Neuronal stem cell (in vitro differentiated cells): ENCODE measurements at regions not wholly inside any gene's neighbourhood (a gene's known extent, or its start where the extent isn't known, plus 50 kb on each side); places are given as distances from the start of the nearest gene placed in this dataset.

Experiments
- DNase-seq: peaks from one replicate; pipeline ENCODE4 v3.0.0-alpha.2; 2013; ENCODE audit warnings: low spot score
- H2AFZ ChIP-seq: one replicate; pipeline ENCODE4 v1.6.1; 2013; ENCODE audit warnings: mild to moderate bottlenecking, low read length, inconsistent platforms
- H2AK5ac ChIP-seq: 2 replicates; pipeline ENCODE4 v1.6.1; 2013; ENCODE audit warnings: low read depth, mild to moderate bottlenecking, inconsistent platforms, low read length, moderate library complexity, mixed read lengths
- H2BK120ac ChIP-seq: 2 replicates; pipeline ENCODE4 v1.6.1; 2013; ENCODE audit warnings: low read depth, mild to moderate bottlenecking, inconsistent platforms, low read length, moderate library complexity, mixed read lengths
- H2BK12ac ChIP-seq: one replicate; pipeline ENCODE4 v1.6.1; 2013; ENCODE audit warnings: low read length, inconsistent platforms
- H2BK15ac ChIP-seq: 2 replicates; pipeline ENCODE4 v1.6.1; 2013; ENCODE audit warnings: mild to moderate bottlenecking, low read length, inconsistent platforms, mixed read lengths
- H2BK5ac ChIP-seq: one replicate; pipeline ENCODE4 v1.6.1; 2013; ENCODE audit warnings: inconsistent platforms, mild to moderate bottlenecking, low read length, moderate library complexity
- H3K14ac ChIP-seq: one replicate; pipeline ENCODE4 v1.6.1; 2013; ENCODE audit warnings: low read length, inconsistent platforms
- H3K18ac ChIP-seq: 2 replicates; pipeline ENCODE4 v1.6.1; 2013; ENCODE audit warnings: low read length, inconsistent platforms
- H3K23ac ChIP-seq: 2 replicates; pipeline ENCODE4 v1.6.1; 2013; ENCODE audit warnings: low read depth, mild to moderate bottlenecking, mixed read lengths, low read length, inconsistent platforms; ENCODE audit not compliant: poor library complexity
- H3K27ac ChIP-seq: replicated peaks from 3 replicates; pipeline ENCODE4 v1.5.1; 2013; ENCODE audit warnings: low read length, inconsistent platforms
- H3K27me3 ChIP-seq, 3 experiments: 2 replicates each; pipeline ENCODE4 v1.6.1; 2013; ENCODE audit warnings: low read length in 3 of 3, mild to moderate bottlenecking in 2 of 3, inconsistent platforms in 1 of 3, low read depth in 1 of 3, mixed read lengths in 1 of 3, moderate library complexity in 1 of 3; ENCODE audit not compliant: control insufficient read depth in 3 of 3, insufficient read depth in 3 of 3
- H3K36me3 ChIP-seq, 2 donors: replicated peaks in 1 of 2; 2 replicates each; pipeline ENCODE4 v1.6.1; 2013; ENCODE audit warnings: low read length in 2 of 2; ENCODE audit not compliant: control insufficient read depth in 2 of 2, insufficient read depth in 2 of 2
- H3K4ac ChIP-seq: 2 replicates; pipeline ENCODE4 v1.6.1; 2013; ENCODE audit warnings: inconsistent platforms, mild to moderate bottlenecking, low read length, moderate library complexity
- H3K4me1 ChIP-seq, 2 donors: 1 replicate in 1 of 2; 2 replicates in 1 of 2; pipeline ENCODE4 v1.6.1; 2013; ENCODE audit warnings: low read length in 2 of 2, low read depth in 1 of 2; ENCODE audit not compliant: control insufficient read depth in 2 of 2, insufficient read depth in 1 of 2
- H3K4me2 ChIP-seq: one replicate; pipeline ENCODE4 v1.6.1; 2013; ENCODE audit warnings: mild to moderate bottlenecking, low read length, inconsistent platforms; ENCODE audit not compliant: insufficient read depth, poor library complexity, severe bottlenecking
- H3K4me3 ChIP-seq, 2 donors: 2 replicates each; pipeline ENCODE4 v1.5.1; 2013; ENCODE audit warnings: low read length in 2 of 2, mild to moderate bottlenecking in 2 of 2, inconsistent platforms in 1 of 2, moderate library complexity in 1 of 2
- H3K79me1 ChIP-seq: one replicate; pipeline ENCODE4 v1.6.1; 2013; ENCODE audit warnings: low read depth, mild to moderate bottlenecking, inconsistent platforms, low read length, moderate library complexity
- H3K9ac ChIP-seq: one replicate; pipeline ENCODE4 v1.6.1; 2013; ENCODE audit warnings: mild to moderate bottlenecking, low read depth, low read length, inconsistent platforms; ENCODE audit not compliant: poor library complexity
- H3K9me3 ChIP-seq, 2 donors: replicated peaks in 1 of 2; 2 replicates each; pipeline versions ENCODE3 to v1.6.1; 2013; ENCODE audit warnings: low read length in 2 of 2, mild to moderate bottlenecking in 2 of 2, inconsistent platforms in 1 of 2, low read depth in 1 of 2, mixed read lengths in 1 of 2, moderate library complexity in 1 of 2; ENCODE audit not compliant: control insufficient read depth in 2 of 2, insufficient read depth in 1 of 2
- H4K8ac ChIP-seq: one replicate; pipeline ENCODE4 v1.6.1; 2013; ENCODE audit warnings: low read depth, mild to moderate bottlenecking, inconsistent platforms, low read length, moderate library complexity
- H4K91ac ChIP-seq: one replicate; pipeline ENCODE4 v1.6.1; 2013; ENCODE audit warnings: low read length, low read depth, mild to moderate bottlenecking, inconsistent platforms; ENCODE audit not compliant: poor library complexity
- WGBS, 2 donors: extraction: QIAGEN DNeasy Blood & Tissue Kit; methylation state at CpG; one replicate each; pipeline ENCODE4 v1.1.7; 2013; ENCODE audit warnings: missing lambda C conversion rate in 2 of 2, mixed read lengths in 1 of 2; ENCODE audit not compliant: insufficient read length in 2 of 2, insufficient replicate concordance in 1 of 2; ENCODE audit errors: extremely low coverage in 2 of 2; 5-methylcytosine and 5-hydroxymethylcytosine counted together

DNA sequence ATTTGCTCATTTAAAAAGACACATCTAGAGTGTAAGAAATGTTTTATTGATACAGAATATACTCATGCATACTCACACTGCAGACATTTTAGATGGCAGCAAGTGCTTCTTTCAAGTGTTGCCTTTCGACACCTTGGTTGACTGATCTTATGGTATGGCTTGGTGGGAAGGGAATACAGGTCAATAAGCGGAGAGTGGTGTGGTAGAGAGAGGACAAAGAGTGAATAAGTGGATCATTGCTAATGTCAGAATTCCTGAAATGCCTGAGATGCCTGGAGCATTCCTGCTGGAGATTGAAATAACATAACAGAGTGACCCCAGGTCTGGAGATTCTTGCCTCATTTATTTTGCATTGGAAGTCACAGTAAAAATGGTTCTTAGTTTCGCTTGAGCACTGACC is 76.7 kb downstream of the RND3 start:
- no CpG with 5 or more reads among the region's 3 CpGs for WGBS, 2 donors
- DNase-seq, result peak; percentile 67
- H3K4ac ChIP-seq, result no peak overlapping the region

DNA sequence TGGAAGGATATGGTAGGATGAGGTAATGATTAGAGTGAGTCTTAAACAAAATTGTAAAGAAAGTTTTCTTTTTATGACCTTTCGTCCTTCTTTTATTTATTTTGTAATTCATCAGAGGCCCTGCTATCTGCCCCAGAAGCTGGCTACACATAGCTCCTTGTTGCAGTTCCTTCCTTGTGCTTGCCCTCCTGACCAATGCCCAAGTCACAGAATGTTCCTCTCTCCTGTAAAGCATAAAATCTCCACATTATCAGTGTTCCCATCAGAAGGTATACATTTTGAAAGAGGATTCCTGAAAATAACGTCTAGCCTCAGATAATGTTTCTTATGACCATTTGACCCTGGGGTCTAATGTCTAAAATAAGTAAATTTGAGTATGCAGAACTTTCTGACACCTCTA is 78.3 kb downstream of the RND3 start:
- H3K4me2 ChIP-seq, result no peak overlapping the region
- no peak overlapping the region for H3K23ac ChIP-seq
- H2AFZ ChIP-seq, result no peak overlapping the region
- no peak overlapping the region for H2BK15ac ChIP-seq
- H3K9ac ChIP-seq, result no peak overlapping the region
- no peak overlapping the region for H3K18ac ChIP-seq
- peaks cover 0 to 4% of the 10 kb centered on the region in 2 donors for H3K9me3 ChIP-seq
- H4K8ac ChIP-seq, result no peak overlapping the region
- H3K27me3 ChIP-seq, result no peaks in the 10 kb centered on the region
- no peak overlapping the region for H3K27ac ChIP-seq
- no peak overlapping the region for H2BK5ac ChIP-seq
- no CpG with 5 or more reads among the region's 2 CpGs for WGBS, 2 donors
- no peak overlapping the region for H2BK120ac ChIP-seq
- no peaks in the 10 kb centered on the region for H3K36me3 ChIP-seq
- no peak overlapping the region for H3K4ac ChIP-seq
- peaks cover 10 to 11% of the 10 kb centered on the region in 2 donors for H3K4me1 ChIP-seq
- no peak overlapping the region for H3K4me3 ChIP-seq
- H2AK5ac ChIP-seq, result no peak overlapping the region
- H4K91ac ChIP-seq, result no peak overlapping the region
- no peak overlapping the region for H2BK12ac ChIP-seq
- H3K79me1 ChIP-seq, result no peaks in the 10 kb centered on the region
- DNase-seq, result no peak
- no peak overlapping the region for H3K14ac ChIP-seq

More for the DNA sequence above, 76.7 kb downstream of the RND3 start:
- Histone ChIP-seq H4K91ac (no peak overlapping the region), H3K27ac (no peak overlapping the region), H3K27me3 (no peaks in the 10 kb centered on the region), H3K79me1 (no peaks in the 10 kb centered on the region), H2BK5ac (no peak overlapping the region), H2AFZ (no peak overlapping the region), H3K4me3 (no peak overlapping the region), H2BK15ac (no peak overlapping the region), H3K36me3 (no peaks in the 10 kb centered on the region), H2AK5ac (no peak overlapping the region), H3K23ac (no peak overlapping the region), H3K18ac (no peak overlapping the region), H4K8ac (no peak overlapping the region), H2BK120ac (no peak overlapping the region), H3K9me3 (peaks cover 0 to 4% of the 10 kb centered on the region in 2 donors), H2BK12ac (no peak overlapping the region), H3K14ac (no peak overlapping the region), H3K4me2 (no peak overlapping the region), H3K4me1 (peaks cover 10 to 11% of the 10 kb centered on the region in 2 donors), H3K9ac (no peak overlapping the region)

DNA sequence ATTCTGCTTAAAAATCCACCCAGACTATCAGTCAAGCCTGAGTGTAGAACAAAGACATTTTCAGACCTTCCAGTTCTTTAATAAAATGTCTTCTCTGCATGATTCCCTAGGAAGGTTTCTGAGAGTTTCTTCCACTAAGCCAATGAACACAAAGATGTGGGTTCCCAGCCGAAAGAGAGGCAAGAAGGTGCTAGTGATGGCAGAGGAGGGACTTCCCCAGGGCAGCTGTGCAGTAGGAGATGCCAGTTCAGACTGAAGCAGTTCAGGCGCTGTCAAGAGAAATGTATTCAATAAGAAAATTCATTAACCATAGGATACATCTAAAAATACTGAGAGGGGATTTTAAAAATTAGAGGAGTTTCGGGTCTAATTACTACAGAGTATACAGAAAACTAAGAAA is 83.3 kb downstream of the RND3 start:
- no peak overlapping the region for H3K4me2 ChIP-seq

DNA sequence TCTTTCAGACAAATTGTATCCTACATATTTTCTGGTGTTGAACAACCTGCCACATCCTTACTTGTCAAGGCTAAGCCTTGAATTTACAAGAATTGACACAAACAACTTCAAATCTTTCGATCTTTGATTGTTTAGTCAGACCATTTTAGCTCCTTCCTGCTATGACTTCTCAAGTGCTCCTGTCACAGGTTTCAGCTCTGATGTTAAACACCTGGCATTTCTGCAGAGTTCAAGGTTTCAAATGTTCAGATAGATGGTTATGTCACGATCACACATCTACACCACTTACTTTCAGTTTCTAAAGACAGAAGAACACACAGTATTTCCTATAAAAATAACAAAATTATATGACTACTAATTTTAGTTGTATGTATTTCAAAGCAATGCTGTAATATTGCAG is 84.0 kb downstream of the RND3 start:
- no peak overlapping the region for H3K9ac ChIP-seq
- peaks cover 0 to 2% of the 10 kb centered on the region in 2 donors for H3K4me1 ChIP-seq
- no peak overlapping the region for H2BK5ac ChIP-seq
- H3K27me3 ChIP-seq, result no peaks in the 10 kb centered on the region
- DNase-seq, result no peak
- no peaks in the 10 kb centered on the region for H3K79me1 ChIP-seq
- no peak overlapping the region for H2BK120ac ChIP-seq
- H3K4ac ChIP-seq, result no peak overlapping the region
- no peak overlapping the region for H3K4me3 ChIP-seq
- no peak overlapping the region for H3K27ac ChIP-seq
- H3K14ac ChIP-seq, result no peak overlapping the region
- H2BK15ac ChIP-seq, result no peak overlapping the region
- H4K8ac ChIP-seq, result no peak overlapping the region
- H2BK12ac ChIP-seq, result no peak overlapping the region
- no peaks in the 10 kb centered on the region for H3K36me3 ChIP-seq
- no peak overlapping the region for H3K23ac ChIP-seq
- no peak overlapping the region for H3K18ac ChIP-seq
- no peak overlapping the region for H3K4me2 ChIP-seq
- WGBS, 2 donors, result no CpG with 5 or more reads among the region's 2 CpGs
- no peak overlapping the region for H2AFZ ChIP-seq
- no peak overlapping the region for H4K91ac ChIP-seq
- peaks cover 0 to 6% of the 10 kb centered on the region in 2 donors for H3K9me3 ChIP-seq
- H2AK5ac ChIP-seq, result no peak overlapping the region

More for the DNA sequence above, 83.3 kb downstream of the RND3 start:
- peak overlapping the region; percentile 55 for H2AFZ ChIP-seq
- H4K91ac ChIP-seq, result no peak overlapping the region
- H4K8ac ChIP-seq, result no peak overlapping the region
- H2BK5ac ChIP-seq, result no peak overlapping the region
- no peak overlapping the region for H3K14ac ChIP-seq
- H3K23ac ChIP-seq, result no peak overlapping the region
- WGBS, 2 donors, result no CpG with 5 or more reads among the region's 3 CpGs
- H3K4ac ChIP-seq, result no peak overlapping the region
- H3K79me1 ChIP-seq, result no peaks in the 10 kb centered on the region
- H3K36me3 ChIP-seq, result no peaks in the 10 kb centered on the region
- no peak overlapping the region for H3K27ac ChIP-seq
- H3K18ac ChIP-seq, result no peak overlapping the region
- H3K4me1 ChIP-seq, result peaks cover 0 to 2% of the 10 kb centered on the region in 2 donors
- no peak overlapping the region for H2BK15ac ChIP-seq
- H2AK5ac ChIP-seq, result no peak overlapping the region
- peaks cover 0 to 5% of the 10 kb centered on the region in 2 donors for H3K9me3 ChIP-seq
- no peak overlapping the region for H2BK12ac ChIP-seq
- H2BK120ac ChIP-seq, result no peak overlapping the region
- H3K9ac ChIP-seq, result no peak overlapping the region
- no peak overlapping the region for H3K4me3 ChIP-seq
- no peaks in the 10 kb centered on the region for H3K27me3 ChIP-seq
- no peak for DNase-seq
